ENCODE measurements at regions not wholly inside any gene's neighbourhood (a gene's known extent, or its start where the extent isn't known, plus 50 kb on each side); places are given as distances from the start of the nearest gene placed in this dataset.

- DNase-seq (ENCODE audit: low read depth): peak; percentile 46
Measured at GRCh38 chr6:118761645-118762044, 110.3 kb upstream of the CEP85L start.

- no peak for DNase-seq (ENCODE audit: low read depth)
Measured at GRCh38 chr6:118758946-118759345, 107.6 kb upstream of the CEP85L start.

GRCh38 chr6:118755941-118756646 lies 104.7 kb upstream of the CEP85L start:
- DNase-seq (ENCODE audit: low read depth): no peak

GRCh38 chr6:118752803-118753202 lies 101.4 kb upstream of the CEP85L start:
- DNase-seq (ENCODE audit: low read depth): no peak

- no peak for DNase-seq (ENCODE audit: low read depth)
Measured at GRCh38 chr6:118751072-118751471, 99.7 kb upstream of the CEP85L start.

- no peak for DNase-seq (ENCODE audit: low read depth)
Measured at GRCh38 chr6:118750143-118750542, 98.8 kb upstream of the CEP85L start.

- peak; percentile 57 for DNase-seq (ENCODE audit: low read depth)
Measured at GRCh38 chr6:118748311-118749062, 97.1 kb upstream of the CEP85L start.

GRCh38 chr6:118746825-118747174 lies 95.4 kb upstream of the CEP85L start:
- no peak for DNase-seq (ENCODE audit: low read depth)

- DNase-seq (ENCODE audit: low read depth): no peak
Measured at GRCh38 chr6:118746145-118746824, 94.9 kb upstream of the CEP85L start.

- no peak for DNase-seq (ENCODE audit: low read depth)
Measured at GRCh38 chr6:118745156-118745555, 93.8 kb upstream of the CEP85L start.

- DNase-seq (ENCODE audit: low read depth): peak; percentile 64
Measured at GRCh38 chr6:118744261-118744941, 93.0 kb upstream of the CEP85L start.

- no peak for DNase-seq (ENCODE audit: low read depth)
Measured at GRCh38 chr6:118743746-118744145, 92.4 kb upstream of the CEP85L start.

GRCh38 chr6:118740372-118740771 lies 89.0 kb upstream of the CEP85L start:
- DNase-seq (ENCODE audit: low read depth): peak; percentile 55

GRCh38 chr6:118739696-118740353 lies 88.4 kb upstream of the CEP85L start:
- no peak for DNase-seq (ENCODE audit: low read depth)

- no peak for DNase-seq (ENCODE audit: low read depth)
Measured at GRCh38 chr6:118736440-118736839, 85.0 kb upstream of the CEP85L start.

- DNase-seq (ENCODE audit: low read depth): no peak
Measured at GRCh38 chr6:118735320-118735719, 83.9 kb upstream of the CEP85L start.

- no peak for DNase-seq (ENCODE audit: low read depth)
Measured at GRCh38 chr6:118725944-118726343, 74.6 kb upstream of the CEP85L start.

GRCh38 chr6:118724211-118724610 lies 72.8 kb upstream of the CEP85L start:
- no peak for DNase-seq (ENCODE audit: low read depth)

- DNase-seq (ENCODE audit: low read depth): peak; percentile 34
Measured at GRCh38 chr6:118722829-118723813, 71.7 kb upstream of the CEP85L start.

- DNase-seq (ENCODE audit: low read depth): no peak
Measured at GRCh38 chr6:118720125-118720473, 68.7 kb upstream of the CEP85L start.

All from renal cortical epithelial cell (primary cell).